Non-pigmented ciliary epithelial cell (primary cell): ENCODE measurements at regions not wholly inside any gene's neighbourhood (a gene's known extent, or its start where the extent isn't known, plus 50 kb on each side); places are given as distances from the start of the nearest gene placed in this dataset.
"Not testable (repeated sequence)": the region's sequence is repeated elsewhere in the genome, so short reads cannot be mapped to it uniquely, and the experiment has no call there.

ENCODE experiments used
- DNase-seq: peaks from one replicate; pipeline ENCODE4 v3.0.0-alpha.2; 2010; ENCODE audit warnings: low read depth

- DNase-seq, result no peak
Observed at GRCh38 chr15:53126144-53126543, 336.0 kb upstream of the ONECUT1 start.

- DNase-seq, result no peak
Observed at GRCh38 chr15:53122818-53123217, 332.7 kb upstream of the ONECUT1 start.

DNA sequence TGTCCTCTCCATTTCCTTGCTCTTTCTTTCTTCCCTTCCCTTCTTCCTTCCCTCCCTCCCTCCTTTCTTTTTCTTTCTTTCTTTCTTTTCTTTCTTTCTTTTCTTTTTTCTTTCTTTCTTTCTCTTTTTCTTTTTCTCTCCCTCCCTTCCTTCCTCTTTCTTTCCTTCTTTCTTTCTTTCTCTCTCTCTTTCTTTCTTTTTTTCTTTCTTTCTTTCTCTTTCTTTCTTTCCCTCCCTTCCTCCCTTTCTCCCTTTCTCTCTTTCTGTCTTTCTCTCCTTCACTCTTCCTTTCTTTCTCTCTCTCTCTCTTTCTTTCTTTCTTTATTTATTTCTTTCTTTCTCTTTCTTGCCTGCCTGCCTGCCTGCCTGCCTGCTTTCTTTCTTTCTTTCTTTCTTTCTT is 326.8 kb upstream of the ONECUT1 start:
- not testable (repeated sequence) for DNase-seq

DNA sequence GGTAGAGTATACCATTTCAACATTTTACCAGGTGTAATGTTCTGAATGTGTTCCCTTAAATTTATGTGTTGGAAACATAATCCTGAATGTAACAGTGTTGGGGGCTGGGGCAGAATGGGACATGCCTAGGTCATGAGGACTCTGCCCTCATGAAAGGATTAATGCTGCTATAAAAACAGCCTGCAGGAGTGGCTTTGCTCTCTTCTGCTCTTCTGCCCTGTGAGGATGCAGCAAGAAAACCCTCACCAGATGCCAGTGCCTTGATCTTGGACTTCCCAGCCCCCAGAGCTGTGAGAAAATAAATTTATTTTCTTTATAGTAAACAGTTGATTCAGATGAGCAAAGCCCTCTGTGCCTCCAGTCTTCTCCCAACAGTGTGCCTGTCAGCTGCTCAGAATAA is 326.0 kb upstream of the ONECUT1 start:
- DNase-seq, result no peak

- no peak for DNase-seq
Observed at GRCh38 chr15:53115563-53115962, 325.4 kb upstream of the ONECUT1 start.

GRCh38 chr15:53114960-53115359 is 324.8 kb upstream of the ONECUT1 start:
- no peak for DNase-seq

- no peak for DNase-seq
Observed at GRCh38 chr15:53110999-53111398, 320.9 kb upstream of the ONECUT1 start.

- no peak for DNase-seq
Observed at GRCh38 chr15:53108319-53108718, 318.2 kb upstream of the ONECUT1 start.

- no peak for DNase-seq
Observed at GRCh38 chr15:53107855-53108254, 317.7 kb upstream of the ONECUT1 start.

- no peak for DNase-seq
Observed at GRCh38 chr15:53106505-53107286, 316.6 kb upstream of the ONECUT1 start.

DNA sequence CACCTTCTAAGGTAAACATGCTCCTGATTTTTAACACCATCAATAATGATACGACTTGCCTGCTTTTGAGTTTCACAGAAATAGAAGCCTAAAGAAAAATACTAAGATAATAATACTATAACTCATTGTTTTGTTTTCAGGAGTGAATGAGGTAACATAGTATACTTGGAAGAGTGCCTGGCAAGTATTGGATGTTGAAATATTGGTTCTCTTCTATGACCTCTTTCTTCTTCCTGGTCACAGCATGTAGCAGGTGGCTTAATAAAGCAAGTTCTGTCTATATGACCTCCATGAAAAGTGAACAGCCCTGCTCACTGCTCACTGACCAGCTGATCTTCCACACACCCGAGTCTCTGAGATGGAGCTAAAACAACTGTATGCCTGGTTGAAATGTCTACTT is 312.3 kb upstream of the ONECUT1 start:
- no peak for DNase-seq

DNA sequence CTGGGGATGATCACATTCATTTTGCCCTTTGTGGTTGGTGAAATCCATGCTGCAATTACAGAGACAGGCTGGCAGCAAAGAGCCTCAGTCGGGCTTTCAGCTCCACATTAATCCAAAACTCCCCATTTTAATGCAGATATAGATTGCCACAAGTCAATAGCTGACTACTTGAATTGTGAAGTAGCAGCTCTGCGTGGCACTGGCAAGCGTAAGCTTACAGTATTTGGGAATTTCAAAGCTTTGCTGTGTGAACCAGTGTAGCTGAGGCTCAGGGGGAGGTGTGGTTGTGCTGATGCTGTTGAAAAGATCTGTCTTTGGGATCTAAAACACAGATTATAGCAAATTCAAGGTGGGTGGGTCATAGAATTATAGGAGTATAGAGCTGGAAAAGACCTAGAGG is 290.3 kb upstream of the ONECUT1 start:
- no peak for DNase-seq

GRCh38 chr15:53074221-53074620 is 284.1 kb upstream of the ONECUT1 start:
- DNase-seq, result no peak

- peak; percentile 34 for DNase-seq
Observed at GRCh38 chr15:53072077-53072476, 281.9 kb upstream of the ONECUT1 start.

- DNase-seq, result no peak
Observed at GRCh38 chr15:53068636-53069035, 278.5 kb upstream of the ONECUT1 start.

- DNase-seq, result no peak
Observed at GRCh38 chr15:53059273-53060043, 269.3 kb upstream of the ONECUT1 start.

DNA sequence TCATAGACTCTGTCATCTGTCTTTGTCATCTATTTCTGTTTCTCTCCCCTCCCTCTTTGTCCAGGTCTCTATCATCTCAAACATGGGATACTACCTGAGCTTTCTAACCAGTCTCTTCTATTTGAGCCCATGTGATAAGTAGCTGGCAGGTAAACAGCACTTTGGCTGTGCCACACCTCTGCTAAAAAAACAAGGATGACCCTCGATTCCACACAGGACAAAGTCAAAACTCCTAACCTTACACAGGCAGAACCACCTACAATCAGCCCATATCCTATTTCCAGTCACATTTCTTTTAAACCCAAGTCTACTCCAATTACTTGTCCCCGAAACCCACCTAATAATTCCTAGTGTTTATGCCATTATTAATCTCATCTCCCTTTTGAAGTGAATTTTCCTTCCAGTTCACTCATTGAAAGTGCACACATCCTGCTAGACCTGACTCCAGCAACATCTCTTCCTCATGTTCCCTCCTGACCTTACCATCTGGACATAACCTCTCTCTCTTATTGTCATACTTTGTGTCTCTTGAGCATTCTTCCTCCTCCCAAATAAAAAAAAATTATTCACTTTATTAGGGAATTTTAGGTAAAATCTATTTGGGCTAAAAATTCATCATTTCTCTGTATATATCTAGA is 256.1 kb upstream of the ONECUT1 start:
- DNase-seq, result no peak

DNA sequence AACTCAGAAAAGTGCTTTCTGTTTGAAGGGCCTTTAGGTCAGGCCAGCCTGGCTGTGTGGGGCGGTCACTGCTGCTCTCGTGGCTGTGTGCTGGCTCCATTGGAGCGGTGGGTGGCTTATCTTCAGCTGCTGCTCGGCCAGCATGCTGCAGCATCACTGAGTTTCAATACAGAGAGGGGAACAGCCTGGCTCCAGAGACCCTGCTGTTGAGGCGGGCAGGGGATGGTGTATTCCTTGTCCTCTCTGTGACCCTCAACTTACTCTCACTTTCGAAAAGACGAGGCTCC is 248.5 kb upstream of the ONECUT1 start:
- no peak for DNase-seq

DNA sequence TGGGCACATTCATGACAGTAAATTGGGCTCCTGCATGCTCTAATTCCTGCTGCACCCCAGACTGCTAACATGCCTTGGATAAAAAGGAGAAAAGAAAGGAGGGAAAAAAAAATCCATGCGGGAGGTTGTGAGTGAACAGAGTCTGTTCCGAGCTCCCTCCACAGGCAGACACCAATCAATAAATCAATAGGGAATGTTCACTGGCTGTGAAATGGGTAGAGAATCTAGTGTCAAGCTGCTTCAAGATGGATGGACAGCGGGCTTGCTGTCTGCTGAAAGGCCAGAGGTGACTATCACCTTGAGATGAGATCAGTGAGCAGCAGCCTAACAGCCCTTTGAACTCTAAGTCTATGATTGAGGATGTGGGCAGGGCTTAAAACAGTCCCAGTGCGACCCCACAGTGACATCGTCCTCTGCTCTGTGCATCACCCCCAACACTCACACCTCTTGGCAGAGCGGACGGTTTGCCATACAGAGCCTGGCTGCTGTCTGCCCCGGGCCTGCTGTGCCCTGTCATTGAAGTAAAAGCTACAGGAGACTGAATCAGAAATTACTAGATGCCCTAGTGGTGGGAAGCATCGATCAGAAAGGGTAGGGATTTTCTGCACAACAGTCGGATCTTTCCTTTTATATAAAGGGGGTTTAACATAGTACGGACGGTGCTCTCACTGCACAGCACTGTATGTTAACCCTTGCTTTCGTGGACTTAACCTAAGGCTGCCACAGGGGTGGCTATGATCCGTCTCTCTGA is 247.9 kb upstream of the ONECUT1 start:
- DNase-seq, result no peak

GRCh38 chr15:53036641-53037040 is 246.5 kb upstream of the ONECUT1 start:
- DNase-seq, result no peak

- no peak for DNase-seq
Observed at GRCh38 chr15:53034767-53035245, 244.7 kb upstream of the ONECUT1 start.

GRCh38 chr15:53033709-53034108 is 243.6 kb upstream of the ONECUT1 start:
- no peak for DNase-seq
